HG03469 (cell line): ENCODE measurements at regions not wholly inside any gene's neighbourhood (a gene's known extent, or its start where the extent isn't known, plus 50 kb on each side); places are given as distances from the start of the nearest gene placed in this dataset.
"Not testable (repeated sequence)": the region's sequence is repeated elsewhere in the genome, so short reads cannot be mapped to it uniquely, and the experiment has no call there.

Experiments
- ATAC-seq: cut with Tn5 transposase; IDR thresholded peaks from one replicate; pipeline ENCODE4 v1.9.1; 2021; ENCODE audit warnings: mild to moderate bottlenecking, moderate library complexity, moderate number of reproducible peaks; ENCODE audit not compliant: unreplicated experiment

DNA sequence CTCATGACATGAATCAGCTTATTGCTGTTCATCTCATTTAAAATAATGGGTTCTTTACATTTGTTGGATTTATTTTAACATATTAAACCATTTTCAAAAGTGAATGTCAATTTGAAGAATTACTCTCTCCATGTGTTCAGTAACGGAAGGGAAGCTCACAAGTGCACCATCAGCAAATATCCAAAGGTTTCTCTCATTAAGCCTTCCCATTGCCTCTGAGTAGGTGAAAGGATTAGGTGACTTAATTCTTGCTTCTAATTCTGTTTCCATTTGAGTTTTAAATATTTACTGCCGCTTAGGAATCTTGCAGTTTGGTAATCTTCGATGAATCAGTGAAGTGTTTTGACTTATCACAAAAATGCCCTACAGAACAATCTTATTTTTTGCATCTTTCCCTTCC is 145.1 kb upstream of the NYAP2 start:
- no peak for ATAC-seq

DNA sequence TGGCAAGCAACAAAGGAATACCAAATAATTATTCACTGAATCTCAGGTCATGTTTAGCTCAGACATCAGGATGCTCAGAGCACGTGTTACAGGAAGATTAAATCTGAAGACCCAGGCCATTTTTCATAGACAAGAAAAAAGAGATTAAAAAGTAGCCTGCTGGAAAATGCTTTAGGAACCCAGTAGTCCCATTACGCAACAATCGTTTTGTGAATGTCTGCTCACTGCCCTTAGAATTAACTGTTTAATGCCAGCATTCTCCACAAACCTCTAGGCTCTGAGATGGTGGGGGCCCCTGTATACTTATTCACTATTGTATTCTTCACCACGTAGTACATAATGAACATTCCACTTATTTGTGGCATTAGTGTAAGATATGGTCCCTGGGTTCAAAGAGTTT is 154.6 kb upstream of the NYAP2 start:
- ATAC-seq: no peak

DNA sequence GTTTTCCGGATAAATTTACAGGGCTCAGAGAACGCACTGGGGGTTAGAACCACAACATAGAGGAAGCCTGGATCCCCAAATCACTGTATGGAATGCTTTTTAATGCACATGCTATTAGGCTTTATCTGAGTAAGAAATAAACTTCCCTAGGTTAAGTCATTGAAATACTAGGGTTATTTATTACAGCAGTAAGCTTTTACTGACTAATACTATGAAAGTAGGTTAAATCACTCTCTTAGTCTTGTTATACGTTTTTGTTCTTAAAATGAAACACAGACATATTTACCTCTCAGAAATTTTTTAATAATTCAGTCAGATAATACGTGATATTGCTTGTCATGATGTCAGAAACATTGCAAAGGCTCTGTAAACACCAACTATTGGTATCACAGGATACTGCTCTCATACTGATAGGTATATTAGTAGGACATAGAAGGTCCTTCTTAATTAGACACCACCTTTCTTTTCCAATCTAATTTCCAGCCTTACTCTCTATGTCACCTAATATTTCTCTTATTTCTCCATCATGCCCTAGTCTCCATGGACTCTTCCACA is 162.7 kb upstream of the NYAP2 start:
- no peak for ATAC-seq

DNA sequence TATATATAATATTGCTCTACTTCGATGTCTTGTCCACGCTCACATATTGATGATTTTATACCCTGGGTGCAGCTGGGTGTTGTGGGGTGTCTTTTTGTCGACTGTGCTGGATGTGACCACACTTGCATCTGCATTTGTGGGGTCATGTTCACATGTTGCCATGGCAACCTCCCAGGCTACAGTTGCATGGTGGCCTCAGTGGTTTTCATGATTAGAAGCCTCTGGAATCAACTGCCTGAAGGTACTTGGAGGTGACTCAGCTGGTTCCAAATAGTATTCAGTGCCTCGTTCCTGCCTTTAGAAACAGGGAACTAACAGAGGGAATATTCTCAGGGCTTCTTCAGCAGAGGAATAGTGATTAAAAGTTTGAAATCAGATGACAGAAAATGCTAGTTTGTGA is 166.3 kb upstream of the NYAP2 start:
- no peak for ATAC-seq

DNA sequence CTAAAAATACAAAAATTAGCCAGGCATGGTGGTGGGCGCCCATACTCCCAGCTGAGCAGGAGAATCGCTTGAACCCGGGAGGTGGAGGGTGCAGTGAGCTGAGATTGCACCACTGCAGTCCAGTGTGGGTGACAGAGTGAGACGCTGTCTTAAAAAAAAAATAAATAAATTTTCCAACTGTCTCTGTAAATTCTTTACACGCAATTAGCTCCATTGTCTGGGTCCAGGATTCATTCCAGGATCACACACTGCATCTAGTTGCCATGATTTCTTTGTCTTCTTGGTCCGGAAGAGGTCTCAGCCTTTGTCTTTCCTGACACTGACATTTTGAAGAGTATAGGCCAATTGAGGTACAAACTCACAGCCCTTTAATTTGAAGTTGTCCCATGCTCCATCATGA is 167.6 kb upstream of the NYAP2 start:
- no peak for ATAC-seq

DNA sequence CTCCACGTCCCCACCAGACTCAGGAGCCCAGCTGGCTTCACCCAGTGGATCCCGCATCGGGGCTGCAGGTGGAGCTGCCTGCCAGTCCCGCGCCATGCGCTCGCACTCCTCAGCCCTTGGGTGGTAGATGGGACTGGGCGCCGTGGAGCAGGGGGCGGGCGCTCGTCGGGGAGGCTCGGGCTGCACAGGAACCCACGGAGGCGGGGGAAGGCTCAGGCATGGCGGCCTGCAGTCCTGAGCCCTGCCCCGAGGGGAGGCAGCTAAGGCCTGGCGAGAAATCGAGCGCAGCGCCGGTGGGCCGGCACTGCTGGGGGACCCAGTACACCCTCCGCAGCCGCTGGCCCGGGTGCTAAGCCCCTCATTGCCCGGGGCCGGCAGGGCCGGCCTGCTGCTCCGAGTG is 170.2 kb upstream of the NYAP2 start:
- not testable (repeated sequence) for ATAC-seq

DNA sequence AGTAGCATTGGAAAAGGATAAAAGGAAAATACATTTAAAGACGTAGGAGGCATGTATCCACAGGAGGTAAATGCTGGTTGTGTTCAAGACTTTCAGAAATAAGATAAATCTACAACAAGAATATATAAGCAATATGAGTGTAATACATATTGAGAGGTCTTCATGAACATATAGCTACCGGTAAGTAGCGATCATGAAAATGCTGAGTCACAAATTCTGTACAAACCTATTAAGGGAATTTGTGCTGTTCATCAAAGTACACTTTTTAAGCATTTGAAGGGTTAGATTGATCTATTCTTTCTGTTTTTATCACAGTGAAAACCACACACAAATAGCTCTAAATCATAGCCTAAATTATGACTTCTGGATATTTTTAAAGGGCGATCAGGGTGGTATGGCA is 173.1 kb upstream of the NYAP2 start:
- ATAC-seq: no peak

DNA sequence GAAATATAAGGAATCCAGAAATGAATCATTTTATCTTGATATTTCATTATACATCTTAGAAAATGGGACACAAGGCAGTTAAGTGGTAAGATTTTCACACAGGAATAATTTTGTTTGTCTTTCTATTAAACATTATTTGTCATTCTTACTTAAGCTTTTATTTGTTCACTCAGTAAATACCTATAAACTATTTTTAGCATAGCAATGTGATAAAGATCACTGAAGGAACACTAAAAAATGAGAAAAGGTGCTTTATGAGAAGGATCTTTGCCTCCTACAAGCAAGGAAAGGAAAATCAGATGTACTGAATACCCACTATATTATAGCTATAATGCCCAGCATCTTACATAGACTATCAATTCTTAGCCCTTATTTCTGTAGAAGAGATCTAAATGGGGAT is 176.2 kb upstream of the NYAP2 start:
- ATAC-seq: no peak

DNA sequence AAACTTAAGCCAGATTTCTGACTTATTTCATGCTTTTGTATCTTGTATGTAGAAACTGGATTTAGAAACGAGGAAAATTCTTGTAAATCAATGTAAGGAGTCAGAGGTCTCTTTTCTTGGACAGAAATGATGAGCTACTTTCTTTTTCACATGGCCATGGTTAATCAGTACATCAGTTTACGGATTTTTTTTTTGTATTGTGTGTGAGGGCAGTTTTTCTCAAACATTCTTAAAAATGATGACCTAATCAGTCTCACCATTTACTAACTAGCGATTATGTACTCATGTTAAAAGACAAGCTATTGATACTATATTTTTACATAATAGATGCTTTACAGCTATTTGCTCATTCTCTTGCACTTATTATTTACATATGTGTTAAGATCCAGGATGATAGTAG is 165.2 kb upstream of the DOCK10 start:
- no peak for ATAC-seq

DNA sequence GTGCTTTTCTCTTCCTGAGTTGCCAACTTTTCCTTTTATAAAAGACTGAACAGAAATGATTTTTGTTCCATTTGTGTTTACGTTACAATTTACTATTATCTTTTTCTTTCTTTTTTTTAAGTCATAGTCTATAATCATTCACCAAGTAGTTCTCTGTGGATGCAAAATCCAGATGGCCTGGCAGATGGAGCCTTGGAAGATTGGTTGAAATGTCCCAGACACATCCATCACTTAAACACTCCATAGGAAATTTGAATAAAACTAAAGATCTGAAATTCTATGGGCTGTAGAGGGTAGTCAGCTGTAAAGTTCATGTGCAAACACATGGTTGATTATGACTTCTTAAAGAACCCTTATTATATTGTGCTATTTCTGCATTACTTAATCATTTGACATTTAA is 164.8 kb upstream of the DOCK10 start:
- ATAC-seq: no peak

DNA sequence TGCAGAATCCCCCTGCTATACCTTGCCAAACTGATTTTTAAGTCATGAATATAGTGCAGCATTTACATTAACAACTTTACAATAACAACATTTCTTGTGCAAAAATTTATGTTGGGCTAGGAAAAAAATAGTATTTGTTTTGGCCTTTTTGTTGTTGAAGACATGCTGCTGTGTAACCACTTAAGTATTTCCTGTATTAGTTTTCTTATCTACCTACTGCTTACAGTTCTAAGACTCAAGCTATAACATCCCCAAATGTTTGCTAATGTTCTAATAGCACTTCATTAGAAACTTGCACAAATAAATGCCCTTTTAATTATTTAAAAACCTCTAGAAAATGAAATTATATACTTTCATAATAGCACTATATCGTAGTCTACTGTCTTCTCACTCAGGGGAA is 154.3 kb upstream of the DOCK10 start:
- ATAC-seq: no peak

DNA sequence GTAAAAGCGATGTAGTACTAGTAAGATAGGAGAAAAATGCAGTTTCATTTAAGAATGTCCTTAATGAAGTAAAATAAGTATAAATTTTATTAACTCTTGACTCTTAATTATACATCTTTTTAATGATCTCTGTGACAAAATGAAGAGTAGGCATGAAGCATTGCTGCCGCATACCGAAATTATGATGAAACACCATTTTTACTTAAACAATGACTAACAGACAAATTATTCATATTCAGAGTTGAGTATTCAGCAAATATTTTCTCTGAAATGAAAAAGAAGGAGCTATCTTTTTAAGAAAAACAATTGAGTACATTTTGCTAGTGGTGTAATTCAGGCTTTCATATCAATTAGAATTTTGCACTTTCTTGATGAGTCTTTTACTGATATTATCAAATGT is 150.6 kb upstream of the DOCK10 start:
- ATAC-seq: no peak

DNA sequence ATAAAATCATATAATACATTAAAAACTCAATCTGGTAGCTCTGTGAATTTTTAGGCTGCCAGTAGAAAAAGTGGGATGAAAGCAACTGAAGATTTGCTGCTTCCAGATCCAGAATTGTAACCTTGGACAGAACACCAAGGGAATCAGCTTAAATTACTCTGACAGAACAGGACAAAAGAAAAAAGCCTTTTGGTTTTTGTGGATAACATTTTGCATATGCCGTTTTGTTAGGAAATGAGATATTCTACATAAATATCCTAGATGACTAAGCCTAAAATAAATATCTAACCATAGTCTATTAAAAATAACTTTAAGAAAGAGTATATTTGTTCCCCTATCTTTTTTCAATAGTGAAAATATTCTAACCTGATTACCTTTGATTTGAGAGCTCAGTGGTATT is 148.7 kb upstream of the DOCK10 start:
- ATAC-seq: no peak

DNA sequence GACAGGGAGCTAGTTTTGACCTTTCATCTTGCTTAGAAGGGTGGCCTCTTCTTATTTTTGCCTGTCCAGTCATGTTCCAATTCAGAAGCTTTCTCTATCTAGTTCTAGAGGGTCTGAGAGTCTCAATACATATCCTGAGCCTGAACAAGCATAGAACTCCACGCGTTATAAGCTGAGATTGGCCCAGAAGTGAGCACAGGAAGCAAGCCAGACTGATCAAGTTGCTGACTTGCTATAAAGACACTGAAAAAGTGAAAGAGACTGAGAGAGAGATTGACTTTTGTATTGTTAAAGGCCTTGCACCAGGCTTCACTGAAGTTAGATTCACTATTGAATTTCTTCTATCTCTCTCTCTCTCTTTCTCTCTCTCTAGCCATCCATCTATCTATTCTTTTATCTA is 142.7 kb upstream of the DOCK10 start:
- no peak for ATAC-seq

DNA sequence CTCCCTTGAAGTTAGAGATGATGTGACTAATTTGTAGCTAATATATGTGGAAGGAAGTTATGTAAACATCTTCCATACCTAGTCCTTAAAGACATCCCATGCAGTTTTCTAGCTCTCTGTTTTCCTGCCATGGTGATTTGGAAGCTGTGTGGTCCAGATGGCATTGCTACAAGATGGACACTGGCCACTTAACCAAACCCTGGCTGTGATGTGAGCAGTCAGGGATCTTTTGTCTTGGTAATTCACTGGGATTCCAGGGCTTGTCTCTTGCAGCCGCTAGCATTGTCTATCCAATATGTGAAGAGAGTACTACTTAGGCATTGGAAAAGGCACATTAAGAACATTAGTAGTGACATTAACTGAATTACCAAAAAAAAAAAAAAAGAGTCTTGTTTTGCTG is 139.9 kb upstream of the DOCK10 start:
- no peak for ATAC-seq

DNA sequence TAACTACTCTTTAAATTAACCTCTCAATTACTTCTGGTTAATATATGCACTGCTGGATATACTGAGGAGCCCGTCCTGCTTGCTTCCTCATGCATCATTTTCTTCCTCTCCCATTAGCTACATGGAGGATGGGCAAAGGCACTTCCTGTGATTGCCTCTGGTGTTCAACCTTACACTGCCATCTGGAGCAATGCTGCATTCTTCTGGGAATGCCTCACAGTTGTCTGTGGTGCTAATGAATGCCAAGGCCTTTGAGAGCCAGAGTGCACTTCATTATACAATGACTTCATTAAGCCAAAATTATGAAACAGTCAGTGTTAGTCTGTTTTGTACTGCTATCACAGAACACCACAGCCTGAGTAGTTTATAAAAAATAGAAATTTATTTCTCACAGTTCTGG is 134.8 kb upstream of the DOCK10 start:
- ATAC-seq: no peak

DNA sequence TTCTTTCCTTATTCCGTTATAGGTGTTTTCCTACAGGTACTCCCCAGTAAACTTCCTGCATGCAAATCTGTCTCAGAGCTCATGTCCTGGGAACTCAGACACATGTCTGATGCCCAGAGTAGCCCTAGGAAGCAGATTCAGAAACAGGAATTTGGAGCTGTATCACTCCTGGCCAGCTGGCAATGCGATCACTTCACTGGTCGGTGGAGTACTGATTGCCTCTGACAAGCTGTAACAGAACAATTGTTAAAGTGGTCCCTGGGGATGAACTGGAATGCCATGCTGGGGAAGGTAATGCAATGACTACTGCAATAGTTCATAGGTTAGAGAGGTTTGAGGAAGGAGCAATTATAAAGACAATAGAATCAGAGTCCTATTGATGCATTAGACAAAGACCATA is 131.6 kb upstream of the DOCK10 start:
- no peak for ATAC-seq

DNA sequence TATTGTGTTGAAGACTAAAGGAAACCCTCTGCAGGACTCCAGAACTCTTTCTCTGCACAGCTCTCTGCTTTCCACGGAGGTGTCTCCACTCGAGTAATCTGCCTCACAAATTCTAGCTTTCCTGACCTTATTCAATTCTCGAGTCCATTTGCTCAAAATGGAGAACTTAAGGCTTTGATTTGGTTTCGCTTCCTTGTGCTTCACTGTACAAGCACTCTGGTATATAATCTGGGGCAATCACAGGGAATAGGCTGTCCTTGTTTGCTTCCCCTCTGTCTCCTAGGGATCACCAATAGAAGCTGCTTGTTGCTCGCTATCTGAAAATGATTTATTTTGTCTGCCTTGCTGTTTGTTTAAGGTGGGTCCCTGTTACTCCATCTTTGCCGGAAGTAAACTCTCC is 129.1 kb upstream of the DOCK10 start:
- no peak for ATAC-seq

DNA sequence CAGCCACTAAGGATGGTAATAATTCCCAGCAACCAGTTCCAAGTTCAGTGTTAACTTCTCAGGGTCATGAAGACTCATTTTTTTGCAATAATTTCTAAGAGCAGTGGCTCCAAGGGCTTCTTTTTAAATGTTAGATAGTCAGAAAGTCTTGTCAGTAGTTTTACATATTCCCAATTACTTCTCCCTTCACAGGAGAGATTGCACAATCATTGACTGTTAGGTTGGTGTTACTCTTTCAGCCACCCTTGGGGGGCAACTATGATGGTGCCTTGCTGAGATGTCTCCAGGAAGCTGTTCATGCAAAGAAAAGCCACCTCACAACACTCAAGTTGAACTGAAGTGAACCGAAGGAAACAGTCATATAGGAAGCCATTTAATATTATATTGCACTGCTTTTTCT is 127.9 kb upstream of the DOCK10 start:
- ATAC-seq: no peak

DNA sequence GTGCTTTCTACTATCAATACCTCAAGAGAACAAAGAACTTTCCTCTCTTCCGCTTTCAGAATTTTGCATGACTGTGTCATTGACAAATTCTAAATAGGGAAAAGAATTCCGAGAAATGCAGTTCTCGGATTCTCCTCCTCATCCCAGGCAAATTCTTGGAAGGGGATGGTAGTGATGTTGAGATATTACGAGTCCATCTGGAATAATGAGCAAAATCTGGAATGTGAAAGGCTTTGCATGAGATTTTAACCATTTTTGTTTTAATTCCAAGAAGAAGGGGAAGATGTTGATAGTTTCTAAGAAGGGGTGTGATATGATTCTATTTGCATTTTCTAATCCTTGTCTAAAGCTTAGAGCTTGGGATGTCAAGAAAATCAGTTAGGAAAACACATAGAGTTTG is 127.1 kb upstream of the DOCK10 start:
- no peak for ATAC-seq

DNA sequence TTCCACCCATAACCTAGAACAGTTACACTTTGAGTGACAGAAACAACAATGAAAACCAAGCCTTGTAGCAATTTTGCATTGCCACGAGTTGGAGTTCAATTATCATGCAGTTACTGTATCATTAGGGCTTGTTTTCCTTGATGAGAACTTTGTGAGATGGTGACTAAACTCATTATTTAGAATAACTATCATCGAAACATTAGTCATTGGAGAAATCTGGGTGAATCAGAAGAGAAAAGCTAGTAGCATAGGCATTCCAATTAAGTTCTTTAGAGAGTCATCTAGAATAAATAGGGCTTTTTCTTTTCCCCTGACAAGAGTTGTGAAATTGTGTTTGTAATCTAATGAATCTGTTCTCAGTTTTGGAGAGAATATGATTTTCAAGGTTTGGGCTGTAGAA is 122.8 kb upstream of the DOCK10 start:
- no peak for ATAC-seq

DNA sequence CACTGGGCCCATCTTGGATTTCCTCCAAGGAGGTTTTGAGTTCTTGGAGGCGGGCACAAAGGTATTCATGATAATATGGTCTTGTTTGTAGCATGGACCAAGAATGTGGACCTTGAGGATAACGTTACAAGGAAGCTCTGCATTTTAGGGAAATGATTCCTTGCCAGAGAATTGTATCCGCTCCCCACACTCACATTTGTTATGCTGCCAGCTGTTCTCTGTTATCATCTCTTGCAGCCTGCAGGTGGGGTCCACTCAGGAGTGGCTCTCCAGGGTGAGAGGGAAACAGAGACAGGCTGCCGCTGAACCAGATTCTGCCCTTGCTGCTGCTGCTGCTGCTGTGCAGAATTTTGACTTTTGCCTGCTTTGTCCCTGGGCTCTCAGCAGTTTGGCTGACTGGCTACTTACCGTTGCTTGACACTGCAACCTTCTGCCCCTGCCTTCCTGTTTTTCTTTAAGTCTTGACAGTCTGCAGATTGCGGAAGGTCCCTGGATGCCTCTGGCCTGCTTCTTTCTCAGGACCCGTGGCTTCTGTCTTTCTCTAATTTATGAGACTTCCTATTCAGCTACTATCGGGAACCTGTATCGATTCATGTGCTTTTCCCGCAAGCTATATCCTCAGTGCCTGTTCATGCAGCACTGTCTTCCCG is 122.3 kb upstream of the DOCK10 start:
- no peak for ATAC-seq

DNA sequence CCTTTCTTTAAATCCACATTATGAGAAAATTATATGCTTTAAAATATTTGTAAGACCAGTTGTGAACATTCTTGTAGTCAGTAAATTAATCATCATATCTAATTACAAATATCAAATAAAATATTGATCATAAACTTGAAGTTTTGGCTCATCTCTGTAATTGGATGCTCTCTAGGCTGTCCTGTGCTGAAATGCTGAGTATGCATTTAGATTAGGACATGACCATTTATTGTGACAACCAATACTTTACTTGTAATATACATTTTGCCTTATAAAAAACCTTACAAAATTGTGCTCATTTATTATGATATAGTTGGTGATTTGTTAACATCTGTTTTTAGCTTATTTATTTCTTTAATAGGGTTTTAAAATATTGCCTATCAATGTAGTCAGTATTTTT is 116.1 kb upstream of the DOCK10 start:
- ATAC-seq: no peak
